PC-9 (cell line): ENCODE measurements at regions not wholly inside any gene's neighbourhood (a gene's known extent, or its start where the extent isn't known, plus 50 kb on each side); places are given as distances from the start of the nearest gene placed in this dataset.

Experiments used
- CTCF ChIP-seq: fragments of 200-600 bp; sonication (generic); conservative IDR thresholded peaks from 2 replicates; pipeline ENCODE4 v1.6.1; 2017; ENCODE audit warnings: mixed run types, antibody characterized with exemption, mild to moderate bottlenecking, moderate library complexity
- EZH2 ChIP-seq: fragments of 200-600 bp; sonication (generic); IDR thresholded peaks from 2 replicates; pipeline ENCODE4 v1.8.0; 2017; ENCODE audit warnings: antibody characterized with exemption, low read depth

- no peak for TF ChIP-seq CTCF
- TF ChIP-seq EZH2 = no peak
Observed at GRCh38 chr9:107559494-107560086, 70.0 kb upstream of the KLF4 start.
